ENCODE measurements at regions not wholly inside any gene's neighbourhood (a gene's known extent, or its start where the extent isn't known, plus 50 kb on each side); places are given as distances from the start of the nearest gene placed in this dataset.

GRCh38 chr4:130468340-130468739 lies 1372.4 kb downstream of the C4orf33 start (continued):
- TF ChIP-seq ARID3B (CRISPR knock-in tag; IDR thresholded peaks at IDR 0.05; ENCODE audit: borderline replicate concordance) (no peak), FOS (IDR thresholded peaks at IDR 0.05; ENCODE audit: extremely low read depth, insufficient read length) (no peak), TOE1 (IDR thresholded peaks at IDR 0.05; ENCODE audit: borderline replicate concordance) (no peak), TOE1 (CRISPR knock-in tag; IDR thresholded peaks at IDR 0.05; ENCODE audit: borderline replicate concordance, low read depth) (no peak), ZNF121 (CRISPR knock-in tag; conservative IDR thresholded peaks at IDR 0.05) (no peak)
- TF ChIP-seq, protein P1, sequence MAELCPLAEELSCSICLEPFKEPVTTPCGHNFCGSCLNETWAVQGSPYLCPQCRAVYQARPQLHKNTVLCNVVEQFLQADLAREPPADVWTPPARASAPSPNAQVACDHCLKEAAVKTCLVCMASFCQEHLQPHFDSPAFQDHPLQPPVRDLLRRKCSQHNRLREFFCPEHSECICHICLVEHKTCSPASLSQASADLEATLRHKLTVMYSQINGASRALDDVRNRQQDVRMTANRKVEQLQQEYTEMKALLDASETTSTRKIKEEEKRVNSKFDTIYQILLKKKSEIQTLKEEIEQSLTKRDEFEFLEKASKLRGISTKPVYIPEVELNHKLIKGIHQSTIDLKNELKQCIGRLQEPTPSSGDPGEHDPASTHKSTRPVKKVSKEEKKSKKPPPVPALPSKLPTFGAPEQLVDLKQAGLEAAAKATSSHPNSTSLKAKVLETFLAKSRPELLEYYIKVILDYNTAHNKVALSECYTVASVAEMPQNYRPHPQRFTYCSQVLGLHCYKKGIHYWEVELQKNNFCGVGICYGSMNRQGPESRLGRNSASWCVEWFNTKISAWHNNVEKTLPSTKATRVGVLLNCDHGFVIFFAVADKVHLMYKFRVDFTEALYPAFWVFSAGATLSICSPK (IDR thresholded peaks at IDR 0.05; ENCODE audit: borderline replicate concordance) = no peak

DNA sequence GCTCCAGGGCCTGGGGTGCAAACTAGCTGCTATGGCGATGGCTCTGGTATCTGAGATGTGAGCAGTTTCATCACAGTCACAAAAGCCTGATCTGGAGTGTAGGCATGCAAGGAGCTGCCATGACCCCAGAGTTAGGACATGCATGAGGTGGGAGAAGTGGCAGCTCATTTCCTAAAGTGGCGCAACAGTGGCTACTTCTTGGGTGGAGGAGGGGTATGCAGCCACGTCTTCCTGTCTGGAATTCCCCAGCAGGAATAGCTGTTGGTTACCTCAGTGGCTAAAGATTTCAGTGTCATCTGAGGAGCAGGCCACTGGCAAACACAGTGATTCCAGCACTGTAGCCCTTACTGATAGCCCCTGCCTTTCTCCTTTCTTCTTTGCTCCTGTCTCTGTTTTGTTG lies 1382.5 kb downstream of the C4orf33 start:
- in situ Hi-C loops (cut with MboI) = no loop called here
- H3K4me2 ChIP-seq (ENCODE audit: insufficient read depth, low read length) = no peak overlapping the region
- no peaks in the 10 kb centered on the region for H3K36me3 ChIP-seq (ENCODE audit: control insufficient read depth, insufficient read depth, low read length)
- H3K27ac ChIP-seq (ENCODE audit: extremely low read depth, low read depth, low read length) = no peak overlapping the region
- no peak for ATAC-seq
- ChIA-PET CTCF (ENCODE audit: low intra/inter-chr PET ratio) (no interaction called here), POLR2A (no interaction called here)
- H2AFZ ChIP-seq (ENCODE audit: low read depth, low read length) = no peak overlapping the region
- H3K9me1 ChIP-seq (ENCODE audit: control insufficient read depth, insufficient read depth, low read length) = no peaks in the 10 kb centered on the region
- no peaks in the 10 kb centered on the region for H4K20me1 ChIP-seq (replicated peaks; ENCODE audit: control insufficient read depth, insufficient read depth, low read length)
- no TSS peak for BruUV-seq (replicated peaks)
- H3K27me3 ChIP-seq (ENCODE audit: control insufficient read depth in 2 of 2, insufficient read depth in 2 of 2, low read length in 2 of 2) = no peaks in the 10 kb centered on the region
- no peak overlapping the region for H3K4me3 ChIP-seq
- intact Hi-C loops (cut with micrococcal nuclease) = no loop called here
- 3% methylated on average over 3 of the region's 3 CpGs for WGBS (ENCODE audit: insufficient coverage, low coverage, missing lambda C conversion rate)
- H3K79me2 ChIP-seq (ENCODE audit: control insufficient read depth, insufficient read depth, low read length) = no peaks in the 10 kb centered on the region
- no peaks in the 10 kb centered on the region for H3K4me1 ChIP-seq (replicated peaks in 1 of 2; ENCODE audit: control insufficient read depth in 2 of 2, insufficient read depth in 2 of 2, low read length in 2 of 2)
- H3K9me3 ChIP-seq (replicated peaks; ENCODE audit: control insufficient read depth, insufficient read depth, low read depth, low read length) = 0 out of 2 replicates have a peak, but pooled peaks cover 1% of the 10 kb centered on the region
- no peak for DNase-seq (ENCODE audit: extremely low read depth in 1 of 4, low spot score in 3 of 4)
- no peak for FAIRE-seq
- H3K9ac ChIP-seq (ENCODE audit: insufficient read depth in 1 of 2, low read depth in 2 of 2, low read length in 2 of 2) = no peak overlapping the region
- TF ChIP-seq ZNF586 (CRISPR knock-in tag; conservative IDR thresholded peaks at IDR 0.05) = no peak
- TF ChIP-seq, protein P2, sequence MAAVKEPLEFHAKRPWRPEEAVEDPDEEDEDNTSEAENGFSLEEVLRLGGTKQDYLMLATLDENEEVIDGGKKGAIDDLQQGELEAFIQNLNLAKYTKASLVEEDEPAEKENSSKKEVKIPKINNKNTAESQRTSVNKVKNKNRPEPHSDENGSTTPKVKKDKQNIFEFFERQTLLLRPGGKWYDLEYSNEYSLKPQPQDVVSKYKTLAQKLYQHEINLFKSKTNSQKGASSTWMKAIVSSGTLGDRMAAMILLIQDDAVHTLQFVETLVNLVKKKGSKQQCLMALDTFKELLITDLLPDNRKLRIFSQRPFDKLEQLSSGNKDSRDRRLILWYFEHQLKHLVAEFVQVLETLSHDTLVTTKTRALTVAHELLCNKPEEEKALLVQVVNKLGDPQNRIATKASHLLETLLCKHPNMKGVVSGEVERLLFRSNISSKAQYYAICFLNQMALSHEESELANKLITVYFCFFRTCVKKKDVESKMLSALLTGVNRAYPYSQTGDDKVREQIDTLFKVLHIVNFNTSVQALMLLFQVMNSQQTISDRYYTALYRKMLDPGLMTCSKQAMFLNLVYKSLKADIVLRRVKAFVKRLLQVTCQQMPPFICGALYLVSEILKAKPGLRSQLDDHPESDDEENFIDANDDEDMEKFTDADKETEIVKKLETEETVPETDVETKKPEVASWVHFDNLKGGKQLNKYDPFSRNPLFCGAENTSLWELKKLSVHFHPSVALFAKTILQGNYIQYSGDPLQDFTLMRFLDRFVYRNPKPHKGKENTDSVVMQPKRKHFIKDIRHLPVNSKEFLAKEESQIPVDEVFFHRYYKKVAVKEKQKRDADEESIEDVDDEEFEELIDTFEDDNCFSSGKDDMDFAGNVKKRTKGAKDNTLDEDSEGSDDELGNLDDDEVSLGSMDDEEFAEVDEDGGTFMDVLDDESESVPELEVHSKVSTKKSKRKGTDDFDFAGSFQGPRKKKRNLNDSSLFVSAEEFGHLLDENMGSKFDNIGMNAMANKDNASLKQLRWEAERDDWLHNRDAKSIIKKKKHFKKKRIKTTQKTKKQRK (IDR thresholded peaks at IDR 0.05; ENCODE audit: borderline replicate concordance, low read depth, low read length) = no peak
- TF ChIP-seq, protein P3, sequence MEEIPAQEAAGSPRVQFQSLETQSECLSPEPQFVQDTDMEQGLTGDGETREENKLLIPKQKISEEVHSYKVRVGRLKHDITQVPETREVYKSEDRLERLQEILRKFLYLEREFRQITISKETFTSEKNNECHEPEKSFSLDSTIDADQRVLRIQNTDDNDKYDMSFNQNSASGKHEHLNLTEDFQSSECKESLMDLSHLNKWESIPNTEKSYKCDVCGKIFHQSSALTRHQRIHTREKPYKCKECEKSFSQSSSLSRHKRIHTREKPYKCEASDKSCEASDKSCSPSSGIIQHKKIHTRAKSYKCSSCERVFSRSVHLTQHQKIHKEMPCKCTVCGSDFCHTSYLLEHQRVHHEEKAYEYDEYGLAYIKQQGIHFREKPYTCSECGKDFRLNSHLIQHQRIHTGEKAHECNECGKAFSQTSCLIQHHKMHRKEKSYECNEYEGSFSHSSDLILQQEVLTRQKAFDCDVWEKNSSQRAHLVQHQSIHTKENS (CRISPR knock-in tag; IDR thresholded peaks at IDR 0.05) = no peak
